Activated CD8-positive, alpha-beta memory T cell treated with anti-CD3 and anti-CD28 coated beads, Interleukin-2, amount 50 U/mL, for 24 hours (primary cell): ENCODE measurements at regions not wholly inside any gene's neighbourhood (a gene's known extent, or its start where the extent isn't known, plus 50 kb on each side); places are given as distances from the start of the nearest gene placed in this dataset.

Experiments used
- DNase-seq: peaks from one replicate; pipeline ENCODE4 v3.0.0-alpha.2; 2020; ENCODE audit errors: extremely low read depth

GRCh38 chr13:78020861-78021260, 102.2 kb upstream of the EDNRB start:
- DNase-seq: no peak

GRCh38 chr13:78015782-78016181, 97.2 kb upstream of the EDNRB start:
- DNase-seq: no peak

- DNase-seq: no peak
Observed at GRCh38 chr13:78012046-78012445, 93.4 kb upstream of the EDNRB start.

- no peak for DNase-seq
Observed at GRCh38 chr13:78004821-78005220, 86.2 kb upstream of the EDNRB start.

GRCh38 chr13:77999746-78000145, 81.1 kb upstream of the EDNRB start:
- no peak for DNase-seq

GRCh38 chr13:77994166-77994565, 75.5 kb upstream of the EDNRB start:
- DNase-seq: no peak

- DNase-seq: no peak
Observed at GRCh38 chr13:77991003-77991402, 72.4 kb upstream of the EDNRB start.

GRCh38 chr13:77989281-77989680, 70.7 kb upstream of the EDNRB start:
- no peak for DNase-seq

- no peak for DNase-seq
Observed at GRCh38 chr13:77988355-77988754, 69.7 kb upstream of the EDNRB start.

- DNase-seq: no peak
Observed at GRCh38 chr13:77986713-77987112, 68.1 kb upstream of the EDNRB start.

- no peak for DNase-seq
Observed at GRCh38 chr13:77985866-77986636, 67.4 kb upstream of the EDNRB start.

- no peak for DNase-seq
Observed at GRCh38 chr13:77981281-77981881, 62.8 kb upstream of the EDNRB start.

GRCh38 chr13:77980592-77980991, 62.0 kb upstream of the EDNRB start:
- DNase-seq: no peak

- DNase-seq: no peak
Observed at GRCh38 chr13:77979721-77980385, 61.2 kb upstream of the EDNRB start.

- no peak for DNase-seq
Observed at GRCh38 chr13:77975358-77976042, 56.9 kb upstream of the EDNRB start.

- DNase-seq: no peak
Observed at GRCh38 chr13:77969299-77969698, 50.7 kb upstream of the EDNRB start.
